GM12878 (cell line): ENCODE measurements at regions not wholly inside any gene's neighbourhood (a gene's known extent, or its start where the extent isn't known, plus 50 kb on each side); places are given as distances from the start of the nearest gene placed in this dataset.
"Not testable (repeated sequence)": the region's sequence is repeated elsewhere in the genome, so short reads cannot be mapped to it uniquely, and the experiment has no call there.

ENCODE experiments used
- ATAC-seq: fragments of 200-7000 bp; cut with Tn5 transposase; 3 replicates; pipeline ENCODE4 v1.9.1; 2020; ENCODE audit warnings: mild to moderate bottlenecking, moderate library complexity
- BruUV-seq: library from RNA; stranded (reverse); fragments of 400-500 nt; replicated peaks from 2 replicates; lab custom pipeline; 2021; lab: Mats Ljungman, UMichigan
- CTCF ChIA-PET: fragments of 300-600 bp; sonication (Branson Sonifier 250); formaldehyde crosslinking; extraction: SDS; loops from one replicate; lab custom pipeline; 2021; ENCODE audit warnings: inconsistent platforms; lab: Yijun Ruan, JAX
- POLR2A ChIA-PET: fragments of 350-600 bp; formaldehyde crosslinking; extraction: SDS; loops from one replicate; lab custom pipeline; 2021; ENCODE audit warnings: inconsistent platforms; lab: Charles Lee
- RAD21 ChIA-PET: fragments of 300-600 bp; sonication (Branson Sonifier 250); formaldehyde crosslinking; loops from one replicate; lab custom pipeline; 2023; ENCODE audit warnings: antibody characterized with exemption; ENCODE audit not compliant: unreplicated experiment; lab: Charles Lee
- SMC1A ChIA-PET: fragments of 300-600 bp; sonication (Branson Sonifier 250); formaldehyde crosslinking; loops from one replicate; lab custom pipeline; 2023; ENCODE audit not compliant: unreplicated experiment, uncharacterized antibody; lab: Charles Lee
- DNase-seq: peaks from one replicate; pipeline ENCODE4 v3.0.0-alpha.2; 2011; ENCODE audit warnings: low read depth, low spot score
- FAIRE-seq: peaks from 3 replicates; lab custom pipeline; 2011; peaks lifted over from hg19 to GRCh38; lab: Jason Lieb, UNC
- H2AFZ ChIP-seq: 2 replicates; pipeline ENCODE4 v1.6.0; 2011; ENCODE audit warnings: low read depth, low read length, control low read depth; ENCODE audit not compliant: control insufficient read depth
- H3K27ac ChIP-seq: 2 replicates; pipeline ENCODE4 v1.5.1; 2011; ENCODE audit warnings: control low read depth; ENCODE audit not compliant: control insufficient read depth, insufficient read depth
- H3K27me3 ChIP-seq, 2 experiments: replicated peaks in 1 of 2; 2 replicates each; pipeline versions ENCODE4 v1.6.0 to v1.6.1; 2011; ENCODE audit warnings: low read length in 1 of 2; ENCODE audit not compliant: control insufficient read depth in 2 of 2, insufficient read depth in 2 of 2
- H3K36me3 ChIP-seq, 2 experiments: 2 replicates each; pipeline ENCODE4 v1.5.1; 2011; ENCODE audit warnings: low read length in 1 of 2; ENCODE audit not compliant: control insufficient read depth in 2 of 2, insufficient read depth in 2 of 2
- H3K4me1 ChIP-seq: 2 replicates; pipeline ENCODE4 v1.6.1; 2011; ENCODE audit warnings: mild to moderate bottlenecking, low read length, moderate library complexity, mixed read lengths; ENCODE audit not compliant: control insufficient read depth, insufficient read depth
- H3K4me2 ChIP-seq: 2 replicates; pipeline ENCODE4 v1.6.0; 2011; ENCODE audit warnings: control low read depth; ENCODE audit not compliant: control insufficient read depth, insufficient read depth
- H3K4me3 ChIP-seq: fragments of 200-600 bp; sonication (generic); 2 replicates; pipeline ENCODE4 v1.5.1; 2016
- H3K79me2 ChIP-seq: 2 replicates; pipeline ENCODE4 v1.6.0; 2011; ENCODE audit warnings: low read length; ENCODE audit not compliant: control insufficient read depth, insufficient read depth
- H3K9ac ChIP-seq: 2 replicates; pipeline ENCODE4 v1.8.0; 2011; ENCODE audit warnings: low read length, control low read depth, mixed read lengths; ENCODE audit not compliant: control insufficient read depth, insufficient read depth
- H3K9me3 ChIP-seq: replicated peaks from 3 replicates; pipeline ENCODE4 v1.5.1; 2011; ENCODE audit warnings: mild to moderate bottlenecking, low read length; ENCODE audit not compliant: control insufficient read depth, insufficient read depth
- H4K20me1 ChIP-seq: 2 replicates; pipeline ENCODE4 v1.6.0; 2011; ENCODE audit not compliant: control insufficient read depth, insufficient read depth
- EGR1 ChIP-seq, 2 experiments: IDR thresholded peaks; 1 replicate in 1 of 2; 2 replicates in 1 of 2; pipeline ENCODE4 v1.6.1; 2011 to 2012; ENCODE audit warnings: low read depth in 2 of 2, low read length in 2 of 2, borderline replicate concordance in 1 of 2, mild to moderate bottlenecking in 1 of 2, moderate library complexity in 1 of 2
- NFIC ChIP-seq: IDR thresholded peaks from 2 replicates; pipeline ENCODE4 v1.6.1; 2012; ENCODE audit warnings: low read depth, mild to moderate bottlenecking, inconsistent platforms, low read length, moderate library complexity
- WGBS: methylation state at CpG from one replicate; pipeline ENCODE4 v1.1.6; 2016; ENCODE audit warnings: low lambda C conversion rate; ENCODE audit not compliant: insufficient replicate concordance, insufficient coverage; ENCODE audit errors: missing lambda C conversion rate; 5-methylcytosine and 5-hydroxymethylcytosine counted together
- in situ Hi-C: fragments of 300-500 bp; cut with MboI; formaldehyde crosslinking; loops from 9 replicates; pipeline ENCODE4 v1.14.3; 2018; ENCODE audit warnings: mixed read lengths
- intact Hi-C: fragments of 100-400 bp; cut with micrococcal nuclease; formaldehyde crosslinking; loops from one replicate; pipeline ENCODE4 v1.14.2; 2022; ENCODE audit not compliant: unreplicated experiment

DNA sequence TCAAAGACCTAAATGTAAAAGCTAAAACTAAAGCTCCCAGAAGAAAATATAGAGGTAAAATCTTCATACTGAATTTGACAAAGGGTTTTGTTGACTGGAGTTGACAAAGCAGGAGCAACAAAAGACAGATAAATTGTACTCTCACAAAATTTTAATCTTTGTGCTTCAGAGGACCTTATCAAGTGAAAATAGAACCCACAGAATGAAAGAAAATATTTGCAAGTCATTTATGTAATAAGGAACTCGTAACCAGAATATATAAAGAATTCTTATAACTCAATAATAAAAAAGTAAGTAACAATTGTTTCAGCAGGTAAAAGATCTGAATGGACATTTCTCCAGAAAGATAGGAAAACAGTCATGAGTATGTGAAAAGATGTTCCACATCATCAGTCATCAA is 62.0 kb upstream of the SRRM3 start:
- DNase-seq (no peak), ATAC-seq (no peak), FAIRE-seq (no peak)
- no peaks in the 10 kb centered on the region for H3K4me1 ChIP-seq
- intact Hi-C loops (loop anchor here (5.0 kb wide), 1 partner anchor 47 kb away; no protein-coding TSS in a partner anchor), in situ Hi-C loops (no loop called here)
- no TSS peak for BruUV-seq
- RAD21 ChIA-PET, result no interaction called here
- H3K4me3 ChIP-seq, result no peak overlapping the region
- POLR2A ChIA-PET, result no interaction called here
- no peak overlapping the region for H3K4me2 ChIP-seq
- H4K20me1 ChIP-seq, result no peaks in the 10 kb centered on the region
- H3K9me3 ChIP-seq, result no peaks in the 10 kb centered on the region
- 0% methylated on average over 1 of the region's 1 CpG for WGBS
- H3K27ac ChIP-seq, result no peak overlapping the region
- SMC1A ChIA-PET, result no interaction called here
- no peak overlapping the region for H3K9ac ChIP-seq
- CTCF ChIA-PET, result no interaction called here
- TF ChIP-seq NFIC (no peak), EGR1 (IDR thresholded peaks at IDR 0.05; ENCODE audit: borderline replicate concordance in 1 of 2, low read depth in 2 of 2, low read length in 2 of 2) (no peak)
- no peak overlapping the region for H2AFZ ChIP-seq
- H3K36me3 ChIP-seq, result no peaks in the 10 kb centered on the region
- H3K27me3 ChIP-seq, result no peaks in the 10 kb centered on the region; a peak in 1 of 4 replicates
- H3K79me2 ChIP-seq, result no peaks in the 10 kb centered on the region

DNA sequence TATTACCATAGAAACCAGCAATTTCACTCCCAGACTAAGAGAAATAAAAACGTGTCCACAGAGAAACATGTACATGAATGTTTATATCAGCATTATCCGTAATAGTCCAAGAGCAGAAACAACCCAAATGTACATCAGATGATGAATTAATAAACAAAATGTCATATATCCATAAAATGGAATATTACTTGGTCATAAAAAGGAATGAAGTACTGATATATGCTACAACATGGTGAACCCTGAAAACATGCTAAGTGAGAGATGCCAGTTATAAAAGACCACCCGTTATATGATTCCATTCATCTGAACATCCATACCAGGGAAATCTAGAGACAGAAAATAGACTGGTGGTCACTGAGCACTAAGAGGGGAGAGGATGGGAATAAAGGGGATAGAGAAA is 61.4 kb upstream of the SRRM3 start:
- ATAC-seq, SMC1A ChIA-PET, H3K27me3 ChIP-seq, BruUV-seq, H3K4me2 ChIP-seq, H3K79me2 ChIP-seq, DNase-seq, CTCF ChIA-PET, in situ Hi-C loops, H3K9ac ChIP-seq, FAIRE-seq, H3K4me3 ChIP-seq, H3K4me1 ChIP-seq, H3K9me3 ChIP-seq, RAD21 ChIA-PET, H3K36me3 ChIP-seq, H4K20me1 ChIP-seq, H3K27ac ChIP-seq, POLR2A ChIA-PET, H2AFZ ChIP-seq: not testable (repeated sequence)
- WGBS, result 25% methylated on average over 3 of the region's 3 CpGs
- intact Hi-C loops, result loop anchor here (5.0 kb wide), 1 partner anchor 48 kb away; no protein-coding TSS in a partner anchor
